HCT116 (cell line): ENCODE measurements at regions not wholly inside any gene's neighbourhood (a gene's known extent, or its start where the extent isn't known, plus 50 kb on each side); places are given as distances from the start of the nearest gene placed in this dataset.

Experiments
- ATAC-seq: fragments of 200-7000 bp; cut with Tn5 transposase; 2 replicates; pipeline ENCODE4 v1.9.1; 2020; ENCODE audit warnings: mild to moderate bottlenecking, moderate library complexity
- BruUV-seq: library from RNA; stranded (reverse); fragments of 400-500 nt; replicated peaks from 2 replicates; lab custom pipeline; 2021; lab: Mats Ljungman, UMichigan
- CTCF ChIA-PET: fragments of 300-600 bp; sonication (Branson Sonifier 250); formaldehyde crosslinking; loops from one replicate; lab custom pipeline; 2021; ENCODE audit warnings: antibody characterized with exemption; lab: Charles Lee
- POLR2A ChIA-PET: fragments of 300-600, 350-600 bp; sonication (Branson Sonifier 250); formaldehyde crosslinking; loops from one replicate; lab custom pipeline; 2021; ENCODE audit warnings: antibody characterized with exemption; lab: Charles Lee
- RAD21 ChIA-PET, 2 experiments: fragments of 300-600 bp; sonication (Branson Sonifier 250); formaldehyde crosslinking; loops; one replicate each; lab custom pipeline; 2023; ENCODE audit warnings: low total read pairs in 2 of 2; ENCODE audit not compliant: uncharacterized antibody in 2 of 2, unreplicated experiment in 2 of 2, low non-redundant PET in 1 of 2; lab: Charles Lee
- DNase-seq: peaks from one replicate; pipeline ENCODE4 v3.0.0-alpha.2; 2010; ENCODE audit warnings: low read depth, low spot score
- H2AFZ ChIP-seq: fragments of 200-600 bp; shearing (Covaris generic), sonication (generic); 2 replicates; pipeline ENCODE4 v1.6.1; 2017; ENCODE audit warnings: low read depth, mixed run types, mixed read lengths, antibody characterized with exemption, low read length; ENCODE audit not compliant: poor library complexity, severe bottlenecking
- H3K27ac ChIP-seq: 2 replicates; pipeline ENCODE4 v1.5.1; 2012; ENCODE audit warnings: low read depth, low read length
- H3K27me3 ChIP-seq: fragments of 200-600 bp; sonication (generic); 2 replicates; pipeline ENCODE4 v1.6.1; 2016; ENCODE audit warnings: mixed run types, low read length, mixed read lengths; ENCODE audit not compliant: insufficient read depth
- H3K36me3 ChIP-seq, 2 experiments: fragments of 200-500 bp in 1 of 2; fragments of 200-600 bp in 1 of 2; sonication (Bioruptor generic) in 1 of 2; sonication (generic) in 1 of 2; 2 replicates each; pipeline versions ENCODE4 v1.5.1 to v1.6.1; 2014 to 2016; ENCODE audit warnings: low read length in 2 of 2, inconsistent platforms in 1 of 2, mixed read lengths in 1 of 2, mixed run types in 1 of 2; ENCODE audit not compliant: insufficient read depth in 2 of 2, control insufficient read depth in 1 of 2
- H3K4me1 ChIP-seq, 2 experiments: fragments of 200-600 bp in 1 of 2; sonication (generic) in 1 of 2; 2 replicates each; pipeline versions ENCODE4 v1.5.1 to v1.6.1; 2012 to 2017; ENCODE audit warnings: low read length in 2 of 2, inconsistent platforms in 1 of 2, mild to moderate bottlenecking in 1 of 2, mixed read lengths in 1 of 2, mixed run types in 1 of 2, moderate library complexity in 1 of 2; ENCODE audit not compliant: insufficient read depth in 2 of 2, control insufficient read depth in 1 of 2
- H3K4me2 ChIP-seq: fragments of 200-600 bp; sonication (generic); 2 replicates; pipeline ENCODE4 v1.6.1; 2017; ENCODE audit warnings: mixed run types, low read length, mixed read lengths
- H3K4me3 ChIP-seq, 2 experiments: fragments of 200-600 bp in 1 of 2; sonication (generic) in 1 of 2; replicated peaks in 1 of 2; 2 replicates each; pipeline ENCODE4 v1.5.1; 2011 to 2016; ENCODE audit warnings: low read length in 2 of 2, control low read depth in 1 of 2, low read depth in 1 of 2, mild to moderate bottlenecking in 1 of 2, mixed read lengths in 1 of 2, mixed run types in 1 of 2
- H3K79me2 ChIP-seq: fragments of 200-600 bp; sonication (generic); 2 replicates; pipeline ENCODE4 v1.6.1; 2017; ENCODE audit warnings: mild to moderate bottlenecking, mixed run types, low read length, moderate library complexity, mixed read lengths; ENCODE audit not compliant: insufficient read depth
- H3K9ac ChIP-seq: fragments of 200-600 bp; sonication (generic); 2 replicates; pipeline ENCODE4 v1.6.1; 2016; ENCODE audit warnings: low read length, mixed read lengths
- H3K9me2 ChIP-seq: fragments of 200-600 bp; sonication (generic), shearing (Covaris generic); 2 replicates; pipeline ENCODE4 v1.6.1; 2017; ENCODE audit warnings: mixed run types, mild to moderate bottlenecking, moderate library complexity; ENCODE audit not compliant: insufficient read depth
- H3K9me3 ChIP-seq, 2 experiments: fragments of 200-500 bp in 1 of 2; fragments of 200-600 bp in 1 of 2; sonication (Bioruptor generic) in 1 of 2; sonication (generic) in 1 of 2; 2 replicates each; pipeline ENCODE4 v1.6.1; 2014 to 2017; ENCODE audit warnings: low read length in 2 of 2, mixed read lengths in 2 of 2, inconsistent platforms in 1 of 2, low read depth in 1 of 2, mild to moderate bottlenecking in 1 of 2, mixed run types in 1 of 2, moderate library complexity in 1 of 2; ENCODE audit not compliant: control insufficient read depth in 1 of 2, insufficient read depth in 1 of 2
- H4K20me1 ChIP-seq: fragments of 200-600 bp; sonication (generic), shearing (Covaris generic); 2 replicates; pipeline ENCODE4 v1.6.1; 2017; ENCODE audit warnings: mixed run types, mild to moderate bottlenecking, moderate library complexity; ENCODE audit not compliant: insufficient read depth
- ATF3 ChIP-seq: IDR thresholded peaks from 2 replicates; pipeline ENCODE4 v1.6.1; 2012
- CBX3 ChIP-seq: IDR thresholded peaks from 2 replicates; pipeline ENCODE4 v1.6.1; 2012; ENCODE audit warnings: low read depth
- CTCF ChIP-seq, 3 experiments: fragments of 200-600 bp in 1 of 3; sonication (generic) in 1 of 3; IDR thresholded peaks in 2 of 3; conservative IDR thresholded peaks in 1 of 3; 2 replicates each; pipeline ENCODE4 v1.5.1; 2012 to 2017; ENCODE audit warnings: low read depth in 2 of 3, low read length in 2 of 3, antibody characterized with exemption in 1 of 3, borderline replicate concordance in 1 of 3, control low read depth in 1 of 3, mild to moderate bottlenecking in 1 of 3, mixed read lengths in 1 of 3, mixed run types in 1 of 3, moderate library complexity in 1 of 3; ENCODE audit not compliant: insufficient read depth in 1 of 3
- MAX ChIP-seq: IDR thresholded peaks from 2 replicates; pipeline ENCODE4 v1.6.1; 2012
- REST ChIP-seq: IDR thresholded peaks from 2 replicates; pipeline ENCODE4 v1.6.1; 2012; ENCODE audit warnings: low read depth
- SP1 ChIP-seq: IDR thresholded peaks from 2 replicates; pipeline ENCODE4 v1.6.1; 2012; ENCODE audit warnings: low read depth
- YY1 ChIP-seq: IDR thresholded peaks from 2 replicates; pipeline ENCODE4 v1.6.1; 2011; ENCODE audit warnings: low read length, low read depth, moderate library complexity, mild to moderate bottlenecking; ENCODE audit not compliant: insufficient replicate concordance; ENCODE audit errors: extremely low read depth
- intact Hi-C: fragments of 100-400 bp; cut with micrococcal nuclease; formaldehyde crosslinking; loops from 2 replicates; pipeline ENCODE4 v1.10.0; 2022

- Histone ChIP-seq H3K36me3 (no peaks in the 10 kb centered on the region), H2AFZ (no peak overlapping the region), H3K4me2 (no peak overlapping the region), H3K9ac (no peak overlapping the region), H3K4me1 (no peaks in the 10 kb centered on the region), H3K9me2 (no peaks in the 10 kb centered on the region), H3K27me3 (no peaks in the 10 kb centered on the region), H3K9me3 (no peaks in the 10 kb centered on the region)
- intact Hi-C loops, result no loop called here
- no TSS peak for BruUV-seq
- RAD21 ChIA-PET, result no interaction called here
- ATAC-seq, result no peak
- no peak for TF ChIP-seq CTCF (IDR thresholded peaks at IDR 0.05 in 2 of 3, conservative IDR thresholded peaks at IDR 0.05 in 1 of 3; ENCODE audit: borderline replicate concordance in 1 of 3, insufficient read depth in 1 of 3, low read depth in 2 of 3, low read length in 2 of 3)
- TF ChIP-seq YY1, result no peak
- no peak for TF ChIP-seq REST
- no peak for TF ChIP-seq SP1
- no peak for TF ChIP-seq ATF3
- TF ChIP-seq CBX3, result no peak
- no peak for TF ChIP-seq MAX
- TF ChIP-seq, all 23 proteins: peak for 0
- Histone ChIP-seq H3K27ac (no peak overlapping the region), H4K20me1 (no peaks in the 10 kb centered on the region), H3K79me2 (no peaks in the 10 kb centered on the region), H3K4me3 (no peak overlapping the region)
- ChIA-PET CTCF (no interaction called here), POLR2A (no interaction called here)
- no peak for DNase-seq
Measured at GRCh38 chr7:120123528-120123927, 149.4 kb upstream of the KCND2 start.
